BLaER1 (cell line): ENCODE measurements at regions not wholly inside any gene's neighbourhood (a gene's known extent, or its start where the extent isn't known, plus 50 kb on each side); places are given as distances from the start of the nearest gene placed in this dataset.

Source experiments
- H3K27ac ChIP-seq: shearing (Covaris generic); formaldehyde crosslinking; 2 replicates; pipeline ENCODE4 v1.8.1; 2022
- H3K27me3 ChIP-seq: shearing (Covaris generic); formaldehyde crosslinking; 2 replicates; pipeline ENCODE4 v1.8.1; 2022
- H3K36me3 ChIP-seq: shearing (Covaris generic); formaldehyde crosslinking; 2 replicates; pipeline ENCODE4 v1.8.1; 2022
- H3K4me1 ChIP-seq: shearing (Covaris generic); formaldehyde crosslinking; 2 replicates; pipeline ENCODE4 v1.8.1; 2022
- H3K4me2 ChIP-seq: shearing (Covaris generic); formaldehyde crosslinking; 2 replicates; pipeline ENCODE4 v1.8.1; 2022
- H3K4me3 ChIP-seq: shearing (Covaris generic); formaldehyde crosslinking; 2 replicates; pipeline ENCODE4 v1.8.1; 2022
- H3K9ac ChIP-seq: shearing (Covaris generic); formaldehyde crosslinking; 2 replicates; pipeline ENCODE4 v1.8.1; 2022
- H3K9me3 ChIP-seq: shearing (Covaris generic); formaldehyde crosslinking; 2 replicates; pipeline ENCODE4 v1.8.1; 2022
- H4K20me1 ChIP-seq: shearing (Covaris generic); formaldehyde crosslinking; 2 replicates; pipeline ENCODE4 v1.8.1; 2022
- Cebpa-rat ChIP-seq: shearing (Covaris generic); IDR thresholded peaks from 2 replicates; pipeline ENCODE4 v1.8.1; 2022

DNA sequence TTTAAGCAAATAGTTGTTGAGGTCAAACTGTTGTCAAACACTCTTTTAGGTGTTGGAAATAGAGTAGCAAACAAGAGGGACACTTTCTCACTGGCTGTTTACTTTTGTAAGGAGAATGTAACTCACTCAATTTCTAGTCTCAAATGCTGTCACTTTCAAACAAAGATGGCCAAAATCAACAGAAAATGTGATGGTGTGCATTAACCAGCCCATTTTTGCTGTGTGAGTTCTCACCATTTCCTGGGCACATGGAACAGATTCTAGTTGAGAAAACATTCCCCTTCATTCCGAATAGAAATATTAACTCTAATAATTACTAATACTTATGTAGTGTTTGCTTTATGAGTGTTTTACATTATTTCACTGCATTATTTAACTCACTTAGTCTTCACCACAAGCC lies 128.2 kb upstream of the XYLT1 start:
- TF ChIP-seq Cebpa-rat, result no peak
- Histone ChIP-seq H3K4me2 (no peak overlapping the region), H4K20me1 (no peaks in the 10 kb centered on the region), H3K27ac (no peak overlapping the region), H3K9me3 (peaks cover 10% of the 10 kb centered on the region; the same call in 1 of the 2 replicates), H3K27me3 (no peaks in the 10 kb centered on the region), H3K9ac (no peak overlapping the region), H3K36me3 (no peaks in the 10 kb centered on the region), H3K4me3 (no peak overlapping the region), H3K4me1 (no peaks in the 10 kb centered on the region)

DNA sequence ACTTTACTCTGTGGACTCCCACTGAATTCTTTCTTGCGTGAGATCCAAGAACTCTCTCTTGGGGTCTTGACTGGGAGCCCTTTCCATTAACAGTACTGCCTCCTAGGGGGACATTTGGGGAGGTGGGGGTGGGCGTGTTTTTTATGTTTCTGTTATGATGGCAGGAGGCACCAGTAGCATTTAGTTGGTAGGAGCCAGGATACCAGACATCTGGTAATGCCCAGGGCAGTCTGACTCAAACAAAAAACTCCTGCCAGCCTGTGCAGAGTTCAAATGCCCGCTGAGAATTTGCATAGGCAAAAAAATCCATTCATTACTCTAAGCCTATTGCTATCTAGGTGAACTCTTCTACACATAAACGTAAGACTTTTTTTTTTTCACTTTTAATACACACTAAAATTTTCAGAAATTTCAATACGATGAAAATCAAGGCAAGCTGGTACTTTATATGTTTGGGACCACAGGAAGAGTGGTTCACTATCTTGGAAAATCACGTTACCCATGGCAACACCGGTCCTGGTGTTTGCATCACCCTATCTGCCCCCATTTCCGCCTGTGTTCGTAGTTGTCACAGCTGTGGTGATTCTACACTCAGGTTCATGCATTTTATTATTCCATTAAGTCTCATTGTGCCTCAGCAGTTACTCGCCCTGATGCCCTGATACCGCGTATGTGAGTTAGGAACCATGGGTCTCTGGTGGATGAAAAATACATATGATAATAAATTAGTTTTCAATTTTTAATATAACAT lies 121.1 kb upstream of the XYLT1 start:
- H3K4me3 ChIP-seq, result no peak overlapping the region
- no peaks in the 10 kb centered on the region for H4K20me1 ChIP-seq
- H3K36me3 ChIP-seq, result no peaks in the 10 kb centered on the region
- no peak overlapping the region for H3K27ac ChIP-seq
- H3K27me3 ChIP-seq, result no peaks in the 10 kb centered on the region
- H3K4me2 ChIP-seq, result no peak overlapping the region
- no peak overlapping the region for H3K9ac ChIP-seq
- no peaks in the 10 kb centered on the region for H3K9me3 ChIP-seq
- TF ChIP-seq Cebpa-rat, result no peak
- H3K4me1 ChIP-seq, result no peaks in the 10 kb centered on the region

DNA sequence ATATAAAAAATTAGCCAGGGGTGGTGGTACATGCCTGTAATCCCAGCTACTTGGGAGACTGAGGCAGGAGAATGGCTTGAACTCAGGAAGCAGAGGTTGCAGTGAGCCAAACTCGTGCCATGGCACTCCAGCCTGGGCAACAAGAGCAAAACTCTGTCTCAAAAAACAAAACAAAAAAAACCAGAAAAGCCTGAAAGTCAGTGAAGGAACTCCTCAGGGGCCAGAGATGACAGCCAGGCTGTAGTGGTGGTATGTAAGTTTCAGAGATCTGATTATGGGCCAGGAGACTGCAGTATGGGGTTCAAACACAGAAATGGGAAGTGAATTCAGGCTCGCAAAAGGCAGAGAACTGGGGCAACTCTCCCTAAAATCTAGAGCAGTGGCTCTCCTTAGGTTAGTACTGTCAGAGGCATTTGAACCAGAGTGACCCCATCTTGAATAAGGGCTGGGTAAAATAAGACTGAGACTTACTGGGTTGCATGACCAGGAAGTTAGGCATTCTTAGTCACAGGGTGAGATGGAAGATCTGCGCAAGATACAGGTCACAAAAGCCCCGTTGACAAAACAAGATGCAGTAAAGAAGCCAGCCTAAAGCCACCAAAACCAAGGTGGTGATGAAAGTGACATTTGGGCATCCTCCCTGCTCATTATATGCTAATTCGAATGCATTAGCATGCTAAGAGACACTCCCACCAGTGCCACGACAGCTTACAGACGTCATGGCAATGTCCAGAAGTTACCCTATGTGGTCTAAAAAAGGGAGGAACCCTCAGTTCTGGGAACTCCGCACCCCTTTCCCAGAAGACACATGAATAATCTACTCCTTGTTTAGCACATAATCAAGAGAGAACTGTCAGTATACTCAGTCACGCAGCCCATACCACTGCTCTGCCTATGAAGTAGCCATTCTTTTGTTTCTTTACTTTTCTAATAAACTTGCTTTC lies 120.2 kb upstream of the XYLT1 start:
- H3K4me1 ChIP-seq, result no peaks in the 10 kb centered on the region
- no peaks in the 10 kb centered on the region for H4K20me1 ChIP-seq
- H3K9ac ChIP-seq, result no peak overlapping the region
- no peak for TF ChIP-seq Cebpa-rat
- H3K9me3 ChIP-seq, result peaks cover 3% of the 10 kb centered on the region; the same call in 1 of the 2 replicates
- H3K27me3 ChIP-seq, result no peaks in the 10 kb centered on the region
- no peak overlapping the region for H3K4me3 ChIP-seq
- no peak overlapping the region for H3K27ac ChIP-seq
- H3K36me3 ChIP-seq, result no peaks in the 10 kb centered on the region
- no peak overlapping the region for H3K4me2 ChIP-seq

DNA sequence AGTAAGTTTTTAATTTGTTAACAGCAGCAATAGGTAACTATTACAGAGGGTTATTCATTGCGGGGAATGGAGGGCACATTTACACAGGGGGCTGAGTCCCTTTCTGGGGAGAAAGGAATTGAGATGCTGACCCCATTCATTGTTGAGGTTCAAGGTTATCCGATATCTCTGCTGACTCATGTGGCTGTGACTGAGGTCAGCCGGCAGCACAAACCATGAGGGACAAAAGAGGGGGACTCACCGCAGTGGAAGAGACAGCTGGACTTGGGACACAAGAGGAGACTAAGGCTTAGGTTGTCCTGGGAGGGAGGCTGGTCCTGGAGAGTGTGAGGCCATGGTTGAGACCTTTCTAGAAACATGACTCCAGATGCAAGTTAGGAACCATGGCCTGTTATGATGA lies 119.1 kb upstream of the XYLT1 start:
- Histone ChIP-seq H3K27me3 (no peaks in the 10 kb centered on the region), H3K4me2 (no peak overlapping the region), H3K36me3 (no peaks in the 10 kb centered on the region), H3K9ac (no peak overlapping the region), H4K20me1 (no peaks in the 10 kb centered on the region), H3K4me3 (no peak overlapping the region), H3K9me3 (peaks cover 14% of the 10 kb centered on the region), H3K4me1 (no peaks in the 10 kb centered on the region), H3K27ac (no peak overlapping the region)
- TF ChIP-seq Cebpa-rat, result no peak

DNA sequence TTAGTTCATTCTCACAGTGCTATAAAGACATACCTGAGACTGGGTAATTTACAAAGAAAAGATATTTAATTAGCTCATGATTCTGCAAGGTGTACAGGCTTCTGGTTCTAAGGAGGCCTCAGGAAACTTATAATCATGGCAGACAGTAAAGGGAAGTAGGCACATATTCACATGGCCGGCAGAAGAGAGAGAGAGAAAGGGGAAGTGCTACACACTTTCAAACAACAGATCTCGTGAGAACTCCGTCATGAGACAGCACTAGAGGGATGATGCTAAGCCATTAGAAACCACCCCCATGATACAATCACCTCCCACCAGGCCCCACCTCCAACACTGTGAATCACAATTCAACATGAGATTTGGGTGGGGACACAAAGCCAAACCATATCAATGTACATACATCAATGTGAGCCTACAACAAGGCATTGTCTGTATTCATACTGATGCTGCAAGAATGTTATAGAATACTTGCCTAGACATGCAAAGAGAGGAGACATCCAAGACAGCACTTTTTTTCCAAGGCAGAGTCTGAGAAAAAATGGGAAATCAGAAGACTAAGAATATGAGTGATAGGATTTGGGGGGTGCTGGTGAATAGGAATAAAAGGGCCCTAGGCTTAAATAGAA lies 114.8 kb upstream of the XYLT1 start:
- no peaks in the 10 kb centered on the region for H4K20me1 ChIP-seq
- no peak overlapping the region for H3K27ac ChIP-seq
- peaks cover 24% of the 10 kb centered on the region for H3K9me3 ChIP-seq
- no peak overlapping the region for H3K9ac ChIP-seq
- no peak overlapping the region for H3K4me3 ChIP-seq
- TF ChIP-seq Cebpa-rat, result no peak
- no peaks in the 10 kb centered on the region for H3K36me3 ChIP-seq
- H3K4me1 ChIP-seq, result no peaks in the 10 kb centered on the region
- H3K27me3 ChIP-seq, result no peaks in the 10 kb centered on the region
- H3K4me2 ChIP-seq, result no peak overlapping the region

DNA sequence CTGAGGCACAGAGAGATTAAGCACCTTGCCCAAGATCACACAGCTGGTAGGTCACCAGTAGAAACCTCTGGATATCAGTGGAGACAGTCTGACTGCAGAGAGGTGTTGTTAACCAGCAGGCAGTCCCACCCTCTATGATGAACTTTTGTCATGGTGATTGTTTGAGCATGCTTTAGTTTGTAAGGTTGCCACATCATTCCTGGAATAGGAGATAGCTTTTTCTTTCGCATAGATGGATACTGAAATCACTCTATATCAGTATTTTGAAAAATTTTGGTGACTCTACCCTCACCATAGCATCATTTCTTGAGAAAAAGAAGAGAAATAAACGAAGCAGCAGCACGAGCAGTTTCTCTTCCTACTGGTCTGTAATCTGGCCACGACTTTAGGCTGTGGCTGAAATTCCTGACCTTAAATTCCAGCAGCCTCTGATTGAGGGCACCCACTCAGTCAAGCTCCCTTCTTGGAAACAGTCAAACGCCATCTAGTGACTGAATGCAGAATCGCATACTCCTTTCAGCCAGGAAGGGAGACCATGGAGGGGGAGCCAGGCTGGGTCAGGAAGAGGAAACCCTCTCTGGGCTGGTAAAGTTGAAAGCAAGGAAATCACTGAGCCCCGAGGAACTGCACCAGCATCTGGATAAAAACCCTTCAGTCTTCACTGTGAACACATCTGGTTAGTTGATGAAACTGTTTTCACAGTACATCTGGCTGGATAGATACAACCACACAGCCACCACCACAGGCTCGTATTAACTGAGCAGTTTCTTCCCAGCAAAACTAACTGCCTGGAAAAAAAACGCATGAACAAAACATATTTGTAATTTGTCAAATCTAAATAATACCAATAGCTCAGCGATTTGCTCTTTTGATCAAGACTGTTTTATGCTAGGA lies 108.5 kb upstream of the XYLT1 start:
- Histone ChIP-seq H3K27ac (no peak overlapping the region; the same call in 1 of the 2 replicates), H3K27me3 (no peaks in the 10 kb centered on the region), H3K4me2 (peak overlapping the region; percentile 16; the same call in 1 of the 2 replicates), H4K20me1 (no peaks in the 10 kb centered on the region), H3K9ac (no peak overlapping the region), H3K36me3 (no peaks in the 10 kb centered on the region), H3K9me3 (0 out of 2 replicates have a peak, but pooled peaks cover 4% of the 10 kb centered on the region), H3K4me1 (0 out of 2 replicates have a peak, but pooled peaks cover 5% of the 10 kb centered on the region), H3K4me3 (no peak overlapping the region)
- TF ChIP-seq Cebpa-rat, result no peak

DNA sequence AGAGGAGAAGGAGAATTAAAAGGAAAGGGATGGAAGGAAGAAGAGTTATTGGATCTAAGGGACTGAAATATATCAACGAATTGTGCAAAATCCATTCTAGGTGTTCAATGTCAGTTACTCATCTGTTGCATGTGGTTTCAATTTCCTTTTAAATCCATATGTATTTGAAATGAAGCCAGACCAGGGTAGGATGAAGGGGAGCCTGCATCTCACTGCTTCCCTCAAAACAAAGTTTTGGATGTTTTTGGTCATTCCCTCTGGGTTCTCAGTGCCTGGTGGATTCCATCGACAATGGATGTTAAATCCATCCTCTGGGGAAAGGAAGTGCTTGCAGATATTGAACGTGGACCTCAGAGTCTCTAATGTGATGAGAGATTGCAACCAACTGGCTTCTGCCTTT lies 103.5 kb upstream of the XYLT1 start:
- Histone ChIP-seq H3K36me3 (no peaks in the 10 kb centered on the region), H3K9ac (no peak overlapping the region), H4K20me1 (no peaks in the 10 kb centered on the region), H3K4me1 (no peaks in the 10 kb centered on the region), H3K4me3 (no peak overlapping the region), H3K27ac (no peak overlapping the region), H3K4me2 (no peak overlapping the region), H3K9me3 (no peaks in the 10 kb centered on the region), H3K27me3 (no peaks in the 10 kb centered on the region)
- no peak for TF ChIP-seq Cebpa-rat

DNA sequence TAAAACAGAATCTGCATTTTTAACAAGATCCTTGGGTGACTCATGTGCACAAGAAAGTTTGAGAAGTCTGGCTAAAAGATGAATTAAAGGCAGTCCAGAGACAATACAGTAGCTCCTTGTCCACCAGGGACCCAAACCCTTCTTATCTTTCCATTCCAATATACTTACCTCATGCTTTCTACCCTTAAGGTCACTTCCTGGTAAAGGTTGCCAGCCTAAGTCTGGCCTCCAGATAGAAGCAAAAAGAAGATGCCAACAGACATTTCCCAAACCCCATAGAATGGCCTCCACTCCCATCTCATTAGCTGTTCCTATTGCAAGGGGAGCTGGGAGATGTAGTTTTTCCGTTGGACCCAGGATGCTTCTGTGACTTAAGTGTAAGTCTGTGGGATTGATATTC lies 101.4 kb upstream of the XYLT1 start:
- no peak for TF ChIP-seq Cebpa-rat
- H3K4me2 ChIP-seq, result no peak overlapping the region

DNA sequence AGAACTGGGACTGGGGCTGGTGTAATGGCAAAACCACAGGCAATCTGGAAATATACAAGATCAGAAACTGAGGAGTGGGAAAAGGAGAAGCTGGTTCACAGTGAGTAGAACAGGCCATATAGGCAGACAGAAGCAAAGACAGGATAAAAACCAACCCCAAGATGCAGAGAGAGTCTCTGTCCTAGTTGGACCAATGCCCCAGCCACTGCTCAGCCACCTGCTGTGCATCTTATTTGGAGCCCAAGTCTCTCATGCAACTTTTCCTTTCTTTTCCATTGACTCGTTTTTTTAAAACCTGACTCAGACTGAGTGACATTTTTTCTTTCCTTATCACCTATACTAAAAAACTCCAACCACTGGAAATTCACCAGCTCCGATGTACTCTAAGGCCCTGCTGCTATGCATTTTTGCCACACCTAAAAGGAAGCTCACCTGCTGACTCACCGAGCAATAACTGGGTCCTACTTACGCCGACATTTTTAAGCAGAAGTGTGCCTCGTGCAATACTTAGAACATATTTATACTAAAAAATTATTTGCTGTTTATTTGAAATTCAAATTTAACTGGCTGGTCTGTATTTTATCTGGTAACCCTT lies 100.8 kb upstream of the XYLT1 start:
- no peaks in the 10 kb centered on the region for H3K27me3 ChIP-seq
- H3K4me1 ChIP-seq, result no peaks in the 10 kb centered on the region
- no peak overlapping the region for H3K27ac ChIP-seq
- no peaks in the 10 kb centered on the region for H4K20me1 ChIP-seq
- no peaks in the 10 kb centered on the region for H3K9me3 ChIP-seq
- H3K4me2 ChIP-seq, result no peak overlapping the region
- no peak overlapping the region for H3K9ac ChIP-seq
- no peaks in the 10 kb centered on the region for H3K36me3 ChIP-seq
- TF ChIP-seq Cebpa-rat, result no peak
- no peak overlapping the region for H3K4me3 ChIP-seq

More for the DNA sequence above, 101.4 kb upstream of the XYLT1 start:
- Histone ChIP-seq H3K4me1 (no peaks in the 10 kb centered on the region), H3K36me3 (no peaks in the 10 kb centered on the region), H3K9me3 (no peaks in the 10 kb centered on the region), H3K27ac (no peak overlapping the region), H3K9ac (no peak overlapping the region), H3K27me3 (no peaks in the 10 kb centered on the region), H3K4me3 (no peak overlapping the region), H4K20me1 (no peaks in the 10 kb centered on the region)
